ENCODE measurements at regions not wholly inside any gene's neighbourhood (a gene's known extent, or its start where the extent isn't known, plus 50 kb on each side); places are given as distances from the start of the nearest gene placed in this dataset.

GRCh38 chr15:87433871-87434270, 822.7 kb downstream of the NTRK3 start:
- TF ChIP-seq, protein P1, sequence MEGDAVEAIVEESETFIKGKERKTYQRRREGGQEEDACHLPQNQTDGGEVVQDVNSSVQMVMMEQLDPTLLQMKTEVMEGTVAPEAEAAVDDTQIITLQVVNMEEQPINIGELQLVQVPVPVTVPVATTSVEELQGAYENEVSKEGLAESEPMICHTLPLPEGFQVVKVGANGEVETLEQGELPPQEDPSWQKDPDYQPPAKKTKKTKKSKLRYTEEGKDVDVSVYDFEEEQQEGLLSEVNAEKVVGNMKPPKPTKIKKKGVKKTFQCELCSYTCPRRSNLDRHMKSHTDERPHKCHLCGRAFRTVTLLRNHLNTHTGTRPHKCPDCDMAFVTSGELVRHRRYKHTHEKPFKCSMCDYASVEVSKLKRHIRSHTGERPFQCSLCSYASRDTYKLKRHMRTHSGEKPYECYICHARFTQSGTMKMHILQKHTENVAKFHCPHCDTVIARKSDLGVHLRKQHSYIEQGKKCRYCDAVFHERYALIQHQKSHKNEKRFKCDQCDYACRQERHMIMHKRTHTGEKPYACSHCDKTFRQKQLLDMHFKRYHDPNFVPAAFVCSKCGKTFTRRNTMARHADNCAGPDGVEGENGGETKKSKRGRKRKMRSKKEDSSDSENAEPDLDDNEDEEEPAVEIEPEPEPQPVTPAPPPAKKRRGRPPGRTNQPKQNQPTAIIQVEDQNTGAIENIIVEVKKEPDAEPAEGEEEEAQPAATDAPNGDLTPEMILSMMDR (conservative IDR thresholded peaks at IDR 0.05; ENCODE audit: low read depth, low read length), result no peak
- TF ChIP-seq EZH2 (IDR thresholded peaks at IDR 0.05; ENCODE audit: borderline replicate concordance, low read depth, low read length, poor library complexity, severe bottlenecking), result no peak

Measured in A673 (cell line).